GM12878 (cell line): ENCODE measurements at regions not wholly inside any gene's neighbourhood (a gene's known extent, or its start where the extent isn't known, plus 50 kb on each side); places are given as distances from the start of the nearest gene placed in this dataset.

Source experiments
- ATAC-seq: fragments of 200-7000 bp; cut with Tn5 transposase; 3 replicates; pipeline ENCODE4 v1.9.1; 2020; ENCODE audit warnings: mild to moderate bottlenecking, moderate library complexity
- BruUV-seq: library from RNA; stranded (reverse); fragments of 400-500 nt; replicated peaks from 2 replicates; lab custom pipeline; 2021; lab: Mats Ljungman, UMichigan
- CTCF ChIA-PET: fragments of 300-600 bp; sonication (Branson Sonifier 250); formaldehyde crosslinking; extraction: SDS; loops from one replicate; lab custom pipeline; 2021; ENCODE audit warnings: inconsistent platforms; lab: Yijun Ruan, JAX
- POLR2A ChIA-PET: fragments of 350-600 bp; formaldehyde crosslinking; extraction: SDS; loops from one replicate; lab custom pipeline; 2021; ENCODE audit warnings: inconsistent platforms; lab: Charles Lee
- RAD21 ChIA-PET: fragments of 300-600 bp; sonication (Branson Sonifier 250); formaldehyde crosslinking; loops from one replicate; lab custom pipeline; 2023; ENCODE audit warnings: antibody characterized with exemption; ENCODE audit not compliant: unreplicated experiment; lab: Charles Lee
- SMC1A ChIA-PET: fragments of 300-600 bp; sonication (Branson Sonifier 250); formaldehyde crosslinking; loops from one replicate; lab custom pipeline; 2023; ENCODE audit not compliant: unreplicated experiment, uncharacterized antibody; lab: Charles Lee
- DNase-seq: peaks from one replicate; pipeline ENCODE4 v3.0.0-alpha.2; 2011; ENCODE audit warnings: low read depth, low spot score
- FAIRE-seq: peaks from 3 replicates; lab custom pipeline; 2011; peaks lifted over from hg19 to GRCh38; lab: Jason Lieb, UNC
- H2AFZ ChIP-seq: 2 replicates; pipeline ENCODE4 v1.6.0; 2011; ENCODE audit warnings: low read depth, low read length, control low read depth; ENCODE audit not compliant: control insufficient read depth
- H3K27ac ChIP-seq: 2 replicates; pipeline ENCODE4 v1.5.1; 2011; ENCODE audit warnings: control low read depth; ENCODE audit not compliant: control insufficient read depth, insufficient read depth
- H3K27me3 ChIP-seq, 2 experiments: replicated peaks in 1 of 2; 2 replicates each; pipeline versions ENCODE4 v1.6.0 to v1.6.1; 2011; ENCODE audit warnings: low read length in 1 of 2; ENCODE audit not compliant: control insufficient read depth in 2 of 2, insufficient read depth in 2 of 2
- H3K36me3 ChIP-seq, 2 experiments: 2 replicates each; pipeline ENCODE4 v1.5.1; 2011; ENCODE audit warnings: low read length in 1 of 2; ENCODE audit not compliant: control insufficient read depth in 2 of 2, insufficient read depth in 2 of 2
- H3K4me1 ChIP-seq: 2 replicates; pipeline ENCODE4 v1.6.1; 2011; ENCODE audit warnings: mild to moderate bottlenecking, low read length, moderate library complexity, mixed read lengths; ENCODE audit not compliant: control insufficient read depth, insufficient read depth
- H3K4me2 ChIP-seq: 2 replicates; pipeline ENCODE4 v1.6.0; 2011; ENCODE audit warnings: control low read depth; ENCODE audit not compliant: control insufficient read depth, insufficient read depth
- H3K4me3 ChIP-seq: fragments of 200-600 bp; sonication (generic); 2 replicates; pipeline ENCODE4 v1.5.1; 2016
- H3K79me2 ChIP-seq: 2 replicates; pipeline ENCODE4 v1.6.0; 2011; ENCODE audit warnings: low read length; ENCODE audit not compliant: control insufficient read depth, insufficient read depth
- H3K9ac ChIP-seq: 2 replicates; pipeline ENCODE4 v1.8.0; 2011; ENCODE audit warnings: low read length, control low read depth, mixed read lengths; ENCODE audit not compliant: control insufficient read depth, insufficient read depth
- H3K9me3 ChIP-seq: replicated peaks from 3 replicates; pipeline ENCODE4 v1.5.1; 2011; ENCODE audit warnings: mild to moderate bottlenecking, low read length; ENCODE audit not compliant: control insufficient read depth, insufficient read depth
- H4K20me1 ChIP-seq: 2 replicates; pipeline ENCODE4 v1.6.0; 2011; ENCODE audit not compliant: control insufficient read depth, insufficient read depth
- BMI1 ChIP-seq: fragments of 450-650 bp; IDR thresholded peaks from 2 replicates; pipeline ENCODE4 v1.6.1; 2016; ENCODE audit warnings: mild to moderate bottlenecking, moderate library complexity, borderline replicate concordance
- NFYA ChIP-seq: IDR thresholded peaks from 2 replicates; pipeline ENCODE4 v1.6.1; 2011; ENCODE audit warnings: low read depth, mild to moderate bottlenecking, low read length, improper control_type of control experiment, borderline replicate concordance
- PRDM15 ChIP-seq: fragments of 450-650 bp; formaldehyde crosslinking; IDR thresholded peaks from 2 replicates; pipeline ENCODE4 v1.4.0; 2020; ENCODE audit warnings: mild to moderate bottlenecking, moderate library complexity
- RCOR1 ChIP-seq: conservative IDR thresholded peaks from 2 replicates; pipeline ENCODE4 v1.6.1; 2012; ENCODE audit warnings: low read depth, low read length, improper control_type of control experiment
- SUPT20H ChIP-seq: IDR thresholded peaks from 2 replicates; pipeline ENCODE4 v1.6.1; 2011; ENCODE audit warnings: low read depth, mild to moderate bottlenecking, low read length, moderate library complexity, borderline replicate concordance; ENCODE audit not compliant: control insufficient read depth
- TCF7 ChIP-seq: IDR thresholded peaks from 2 replicates; pipeline ENCODE4 v1.6.1; 2014; ENCODE audit warnings: antibody characterized with exemption, borderline replicate concordance
- YBX1 ChIP-seq: fragments of 450-650 bp; IDR thresholded peaks from 2 replicates; pipeline ENCODE4 v1.6.1; 2016; ENCODE audit warnings: antibody characterized with exemption
- ZBED1 ChIP-seq: IDR thresholded peaks from 2 replicates; pipeline ENCODE4 v1.6.1; 2016; ENCODE audit warnings: borderline replicate concordance
- ZNF24 ChIP-seq: fragments of 450-650 bp; IDR thresholded peaks from 2 replicates; pipeline ENCODE4 v1.6.1; 2017; ENCODE audit warnings: antibody characterized with exemption, mild to moderate bottlenecking
- in situ Hi-C: fragments of 300-500 bp; cut with MboI; formaldehyde crosslinking; loops from 9 replicates; pipeline ENCODE4 v1.14.3; 2018; ENCODE audit warnings: mixed read lengths
- intact Hi-C: fragments of 100-400 bp; cut with micrococcal nuclease; formaldehyde crosslinking; loops from one replicate; pipeline ENCODE4 v1.14.2; 2022; ENCODE audit not compliant: unreplicated experiment
- TF ChIP-seq, protein P1 (sequence below): fragments of 450-650 bp; IDR thresholded peaks from 2 replicates; pipeline ENCODE4 v1.6.1; 2017; ENCODE audit warnings: mild to moderate bottlenecking
- TF ChIP-seq, protein P2 (sequence below): fragments of 450-650 bp; IDR thresholded peaks from 2 replicates; pipeline ENCODE4 v1.6.1; 2014; ENCODE audit warnings: mild to moderate bottlenecking

DNA sequence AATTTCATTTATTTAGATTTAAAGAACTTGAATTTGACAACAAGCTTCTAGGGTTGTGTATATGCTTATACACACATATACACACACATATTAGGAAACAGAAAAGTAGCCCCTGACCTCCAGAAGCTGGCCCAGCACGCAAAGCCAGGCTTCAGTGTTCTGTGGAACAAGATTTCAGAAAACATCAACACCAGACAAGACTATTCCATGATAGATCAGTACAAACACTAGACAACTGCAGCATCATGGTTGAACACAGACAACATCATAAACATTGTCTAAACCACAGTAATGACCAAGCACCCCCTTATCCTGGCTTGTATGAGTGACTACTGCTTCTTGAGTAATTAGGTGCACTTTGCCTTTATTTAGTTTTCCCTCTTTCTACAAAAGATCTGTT is 457.6 kb downstream of the TMEM182 start (continued):
- no peak for TF ChIP-seq PRDM15 (CRISPR knock-in tag)

DNA sequence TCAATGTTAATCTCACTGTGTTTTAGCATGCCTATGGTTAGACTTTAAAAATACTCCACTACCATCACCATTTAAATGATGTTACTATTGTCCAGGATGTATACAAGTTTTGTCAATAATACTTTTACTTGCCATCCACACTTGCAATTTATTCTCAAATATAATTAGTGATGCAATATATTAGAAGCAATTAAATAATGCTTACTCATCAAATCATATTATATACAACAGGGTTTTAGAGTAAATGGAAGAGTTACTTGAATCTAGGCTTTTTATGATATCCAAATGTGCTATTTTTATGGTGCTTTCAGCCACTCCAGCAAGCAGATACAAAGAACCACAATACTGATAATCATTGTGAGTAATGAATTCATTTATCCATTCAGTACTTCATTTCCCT is 461.1 kb downstream of the TMEM182 start:
- SMC1A ChIA-PET: no interaction called here
- TF ChIP-seq SUPT20H: no peak
- TF ChIP-seq ZBED1: no peak
- TF ChIP-seq, protein P1, sequence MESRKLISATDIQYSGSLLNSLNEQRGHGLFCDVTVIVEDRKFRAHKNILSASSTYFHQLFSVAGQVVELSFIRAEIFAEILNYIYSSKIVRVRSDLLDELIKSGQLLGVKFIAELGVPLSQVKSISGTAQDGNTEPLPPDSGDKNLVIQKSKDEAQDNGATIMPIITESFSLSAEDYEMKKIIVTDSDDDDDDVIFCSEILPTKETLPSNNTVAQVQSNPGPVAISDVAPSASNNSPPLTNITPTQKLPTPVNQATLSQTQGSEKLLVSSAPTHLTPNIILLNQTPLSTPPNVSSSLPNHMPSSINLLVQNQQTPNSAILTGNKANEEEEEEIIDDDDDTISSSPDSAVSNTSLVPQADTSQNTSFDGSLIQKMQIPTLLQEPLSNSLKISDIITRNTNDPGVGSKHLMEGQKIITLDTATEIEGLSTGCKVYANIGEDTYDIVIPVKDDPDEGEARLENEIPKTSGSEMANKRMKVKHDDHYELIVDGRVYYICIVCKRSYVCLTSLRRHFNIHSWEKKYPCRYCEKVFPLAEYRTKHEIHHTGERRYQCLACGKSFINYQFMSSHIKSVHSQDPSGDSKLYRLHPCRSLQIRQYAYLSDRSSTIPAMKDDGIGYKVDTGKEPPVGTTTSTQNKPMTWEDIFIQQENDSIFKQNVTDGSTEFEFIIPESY: no peak
- no peak for TF ChIP-seq ZNF24
- TF ChIP-seq TCF7: no peak
- no peak for TF ChIP-seq NFYA
- TF ChIP-seq YBX1: no peak
- TF ChIP-seq RCOR1: no peak
- TF ChIP-seq BMI1: no peak
- TF ChIP-seq, protein P2, sequence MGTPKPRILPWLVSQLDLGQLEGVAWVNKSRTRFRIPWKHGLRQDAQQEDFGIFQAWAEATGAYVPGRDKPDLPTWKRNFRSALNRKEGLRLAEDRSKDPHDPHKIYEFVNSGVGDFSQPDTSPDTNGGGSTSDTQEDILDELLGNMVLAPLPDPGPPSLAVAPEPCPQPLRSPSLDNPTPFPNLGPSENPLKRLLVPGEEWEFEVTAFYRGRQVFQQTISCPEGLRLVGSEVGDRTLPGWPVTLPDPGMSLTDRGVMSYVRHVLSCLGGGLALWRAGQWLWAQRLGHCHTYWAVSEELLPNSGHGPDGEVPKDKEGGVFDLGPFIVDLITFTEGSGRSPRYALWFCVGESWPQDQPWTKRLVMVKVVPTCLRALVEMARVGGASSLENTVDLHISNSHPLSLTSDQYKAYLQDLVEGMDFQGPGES: no peak
- Histone ChIP-seq H2AFZ (no peak overlapping the region), H3K36me3 (no peaks in the 10 kb centered on the region), H3K4me3 (no peak overlapping the region), H3K79me2 (no peaks in the 10 kb centered on the region), H3K27me3 (no peaks in the 10 kb centered on the region), H3K9me3 (no peaks in the 10 kb centered on the region), H3K27ac (no peak overlapping the region), H3K4me2 (no peak overlapping the region), H3K4me1 (no peaks in the 10 kb centered on the region), H4K20me1 (no peaks in the 10 kb centered on the region), H3K9ac (no peak overlapping the region)
- BruUV-seq: no TSS peak
- POLR2A ChIA-PET: no interaction called here
- in situ Hi-C loops (no loop called here), intact Hi-C loops (no loop called here)
- ATAC-seq: no peak
- no peak for DNase-seq
- RAD21 ChIA-PET: no interaction called here
- no peak for FAIRE-seq
- CTCF ChIA-PET: no interaction called here
